Natural killer cell (primary cell): ENCODE measurements at regions not wholly inside any gene's neighbourhood (a gene's known extent, or its start where the extent isn't known, plus 50 kb on each side); places are given as distances from the start of the nearest gene placed in this dataset.
"Not testable (repeated sequence)": the region's sequence is repeated elsewhere in the genome, so short reads cannot be mapped to it uniquely, and the experiment has no call there.

Experiments used
- ATAC-seq, 3 donors: fragments of 150-1000 bp in 2 of 3; fragments of 200-7000 bp in 1 of 3; cut with Tn5 transposase; 1 replicate in 1 of 3; 2 replicates in 2 of 3; pipeline ENCODE4 v1.10.0; 2021; ENCODE audit warnings: mild to moderate bottlenecking in 2 of 3, moderate library complexity in 2 of 3
- DNase-seq, 2 donors: peaks; one replicate each; pipeline versions ENCODE4 v3.0.0 to v3.0.0-alpha.2; 2013 to 2021; ENCODE audit warnings: mixed read lengths in 1 of 2
- H3K27ac ChIP-seq: one replicate; pipeline ENCODE4 v1.5.1; 2013; ENCODE audit warnings: mild to moderate bottlenecking, low read length
- H3K27me3 ChIP-seq: one replicate; pipeline ENCODE4 v1.6.1; 2013; ENCODE audit warnings: low read length; ENCODE audit not compliant: control insufficient read depth, insufficient read depth
- H3K36me3 ChIP-seq: one replicate; pipeline ENCODE4 v1.6.1; 2013; ENCODE audit warnings: low read length; ENCODE audit not compliant: control insufficient read depth, insufficient read depth
- H3K4me1 ChIP-seq: one replicate; pipeline ENCODE4 v1.6.1; 2013; ENCODE audit warnings: low read length; ENCODE audit not compliant: control insufficient read depth, insufficient read depth
- H3K4me3 ChIP-seq: one replicate; pipeline ENCODE4 v1.5.1; 2013; ENCODE audit warnings: low read length
- H3K9me3 ChIP-seq: one replicate; pipeline ENCODE4 v1.6.1; 2013; ENCODE audit warnings: low read length; ENCODE audit not compliant: control insufficient read depth, insufficient read depth
- H3K27ac Mint-ChIP-seq, 2 donors: one replicate each; pipeline ENCODE4 v1.8.0; 2022; ENCODE audit warnings: mild to moderate bottlenecking in 2 of 2, mixed read lengths in 2 of 2, moderate library complexity in 1 of 2
- H3K27me3 Mint-ChIP-seq, 2 donors: one replicate each; pipeline ENCODE4 v1.8.0; 2022; ENCODE audit warnings: low read depth in 2 of 2, mixed read lengths in 2 of 2
- H3K36me3 Mint-ChIP-seq: one replicate; pipeline ENCODE4 v1.8.0; 2022; ENCODE audit warnings: mixed read lengths
- H3K4me1 Mint-ChIP-seq, 2 donors: one replicate each; pipeline ENCODE4 v1.8.0; 2022; ENCODE audit warnings: mixed read lengths in 2 of 2
- H3K4me3 Mint-ChIP-seq: one replicate; pipeline ENCODE4 v1.8.0; 2022; ENCODE audit warnings: mild to moderate bottlenecking, moderate library complexity, mixed read lengths
- H3K9me3 Mint-ChIP-seq, 2 donors: one replicate each; pipeline ENCODE4 v1.8.0; 2022; ENCODE audit warnings: mixed read lengths in 2 of 2
- CTCF ChIP-seq: fragments of 200-600 bp; IDR thresholded peaks from one replicate; pipeline ENCODE4 v1.8.0; 2022; ENCODE audit warnings: antibody characterized with exemption
- WGBS: methylation state at CpG from one replicate; pipeline ENCODE4 v1.1.7; 2013; ENCODE audit warnings: missing lambda C conversion rate; ENCODE audit not compliant: insufficient coverage; 5-methylcytosine and 5-hydroxymethylcytosine counted together
- intact Hi-C: fragments of 100-400 bp; cut with micrococcal nuclease; formaldehyde crosslinking; loops from one replicate; pipeline ENCODE4 v1.14.2; 2022

- Histone ChIP-seq H3K36me3 (no peaks in the 10 kb centered on the region), H3K4me3 (no peak overlapping the region), H3K9me3 (no peaks in the 10 kb centered on the region), H3K4me1 (no peaks in the 10 kb centered on the region), H3K27me3 (no peaks in the 10 kb centered on the region), H3K27ac (no peak overlapping the region)
- ATAC-seq (no peak), DNase-seq (no peak)
- Mint-ChIP-seq H3K4me3 (no peak overlapping the region), H3K27me3 (no peaks in the 10 kb centered on the region), H3K4me1 (no peaks in the 10 kb centered on the region), H3K27ac (no peak overlapping the region), H3K9me3 (peaks cover 13 to 19% of the 10 kb centered on the region in 2 donors), H3K36me3 (no peaks in the 10 kb centered on the region)
- WGBS, result 94% methylated on average over 2 of the region's 3 CpGs
- TF ChIP-seq CTCF, result no peak
- intact Hi-C loops, result no loop called here
These were observed 545.6 kb downstream of the TRAM1L1 start for GRCh38 chr4:116539744-116540143.

- H3K4me1 Mint-ChIP-seq, result no peaks in the 10 kb centered on the region
- Histone ChIP-seq H3K27me3 (no peaks in the 10 kb centered on the region), H3K4me1 (no peaks in the 10 kb centered on the region), H3K9me3 (no peaks in the 10 kb centered on the region), H3K4me3 (no peak overlapping the region), H3K36me3 (no peaks in the 10 kb centered on the region), H3K27ac (no peak overlapping the region)
- H3K27ac Mint-ChIP-seq, result no peak overlapping the region
- H3K27me3 Mint-ChIP-seq, result no peaks in the 10 kb centered on the region
- no peak for DNase-seq
- no peak for TF ChIP-seq CTCF
- H3K36me3 Mint-ChIP-seq, result no peaks in the 10 kb centered on the region
- intact Hi-C loops, result no loop called here
- H3K9me3 Mint-ChIP-seq, result peaks cover 8 to 13% of the 10 kb centered on the region in 2 donors
- no peak overlapping the region for H3K4me3 Mint-ChIP-seq
- ATAC-seq, result no peak
These were observed 547.5 kb downstream of the TRAM1L1 start for GRCh38 chr4:116537828-116538227.

GRCh38 chr4:116536024-116536423 is 549.4 kb downstream of the TRAM1L1 start:
- H3K4me3 ChIP-seq, H3K27ac ChIP-seq, intact Hi-C loops, H3K4me1 Mint-ChIP-seq, H3K27me3 ChIP-seq, H3K27ac Mint-ChIP-seq, H3K36me3 ChIP-seq, H3K4me1 ChIP-seq, H3K36me3 Mint-ChIP-seq, H3K27me3 Mint-ChIP-seq, ATAC-seq, DNase-seq, H3K9me3 ChIP-seq, H3K4me3 Mint-ChIP-seq: not testable (repeated sequence)
- WGBS, result 92% methylated on average over 4 of the region's 6 CpGs
- H3K9me3 Mint-ChIP-seq, result peaks cover 8 to 16% of the 10 kb centered on the region in 2 donors

GRCh38 chr4:116531870-116532269 is 553.5 kb downstream of the TRAM1L1 start:
- peaks cover 12 to 22% of the 10 kb centered on the region in 2 donors for H3K9me3 Mint-ChIP-seq
- H3K27me3 Mint-ChIP-seq, result no peaks in the 10 kb centered on the region
- intact Hi-C loops, result loop anchor here (5.0 kb wide), 1 partner anchor 50 kb away; no protein-coding TSS in a partner anchor
- 7% methylated on average over 3 of the region's 5 CpGs for WGBS
- TF ChIP-seq CTCF, result no peak
- no peaks in the 10 kb centered on the region for H3K9me3 ChIP-seq
- no peaks in the 10 kb centered on the region for H3K36me3 Mint-ChIP-seq
- H3K4me1 ChIP-seq, result no peaks in the 10 kb centered on the region
- H3K27ac Mint-ChIP-seq, result no peak overlapping the region
- DNase-seq (no peak), ATAC-seq (no peak)
- no peaks in the 10 kb centered on the region for H3K36me3 ChIP-seq
- H3K27me3 ChIP-seq, result no peaks in the 10 kb centered on the region
- no peaks in the 10 kb centered on the region for H3K4me1 Mint-ChIP-seq
- no peak overlapping the region for H3K27ac ChIP-seq
- H3K4me3 Mint-ChIP-seq, result no peak overlapping the region
- no peak overlapping the region for H3K4me3 ChIP-seq
